HG02678 (cell line): ENCODE measurements at regions not wholly inside any gene's neighbourhood (a gene's known extent, or its start where the extent isn't known, plus 50 kb on each side); places are given as distances from the start of the nearest gene placed in this dataset.
"Not testable (repeated sequence)": the region's sequence is repeated elsewhere in the genome, so short reads cannot be mapped to it uniquely, and the experiment has no call there.

Experiments used
- ATAC-seq: cut with Tn5 transposase; IDR thresholded peaks from one replicate; pipeline ENCODE4 v1.9.1; 2021; ENCODE audit warnings: mild to moderate bottlenecking, moderate library complexity; ENCODE audit not compliant: unreplicated experiment

- not testable (repeated sequence) for ATAC-seq
Measured at GRCh38 chr21:27870755-27871154, 903.9 kb upstream of the ADAMTS5 start.

DNA sequence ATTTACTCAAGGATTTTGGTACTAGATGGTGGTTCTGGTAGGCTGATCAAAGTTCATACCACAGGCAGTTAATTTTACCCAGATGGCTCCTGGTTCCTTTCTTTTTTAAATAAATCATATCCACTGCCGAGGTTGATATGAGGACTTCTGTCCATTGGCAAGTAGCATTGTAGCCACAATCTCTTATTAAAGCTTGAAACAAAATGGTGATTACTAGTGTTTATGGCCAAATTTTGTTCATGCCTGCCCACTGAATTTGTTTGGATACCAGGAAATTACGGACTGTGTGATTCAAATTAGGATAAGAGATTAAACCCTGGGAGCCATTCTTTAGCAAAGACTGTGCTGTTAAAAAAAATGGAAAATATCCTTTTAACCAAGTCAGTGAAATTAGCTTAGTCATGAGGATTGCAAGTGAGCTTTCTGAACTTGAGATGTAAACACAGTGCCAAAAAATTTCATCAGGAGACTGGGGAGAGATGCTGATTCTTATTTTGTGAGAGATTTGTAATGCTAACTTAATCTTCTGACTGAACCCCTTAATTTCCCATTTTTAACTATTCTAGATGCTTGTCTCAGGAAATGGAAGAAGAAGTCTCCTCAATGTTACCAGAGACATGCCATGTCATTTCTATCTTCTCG is 893.5 kb upstream of the ADAMTS5 start:
- ATAC-seq: not testable (repeated sequence)

GRCh38 chr21:27858053-27858825 is 891.4 kb upstream of the ADAMTS5 start:
- ATAC-seq: not testable (repeated sequence)

DNA sequence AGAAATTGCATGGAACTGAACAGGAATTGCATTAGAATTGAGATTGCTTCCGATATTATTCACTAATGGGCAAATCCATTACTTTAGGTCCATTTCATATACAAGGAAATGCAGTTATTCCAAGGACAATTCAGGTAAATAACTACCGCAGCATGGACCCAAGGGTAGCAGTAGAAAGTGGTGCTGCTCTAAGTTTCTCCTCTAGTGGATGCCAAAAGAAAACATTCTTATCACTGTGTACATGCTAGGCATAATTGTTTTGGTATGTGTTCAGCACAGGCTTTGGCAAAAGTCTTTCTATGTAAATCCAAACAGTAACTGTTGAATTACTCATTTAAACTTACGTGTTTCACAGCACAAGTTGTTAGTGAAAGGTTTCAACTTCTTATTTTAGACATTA is 890.1 kb upstream of the ADAMTS5 start:
- not testable (repeated sequence) for ATAC-seq

GRCh38 chr21:27841084-27841672 is 874.3 kb upstream of the ADAMTS5 start:
- ATAC-seq: no peak

GRCh38 chr21:27840262-27840661 is 873.4 kb upstream of the ADAMTS5 start:
- no peak for ATAC-seq

GRCh38 chr21:27839512-27840115 is 872.7 kb upstream of the ADAMTS5 start:
- no peak for ATAC-seq

GRCh38 chr21:27838573-27838972 is 871.7 kb upstream of the ADAMTS5 start:
- ATAC-seq: no peak

DNA sequence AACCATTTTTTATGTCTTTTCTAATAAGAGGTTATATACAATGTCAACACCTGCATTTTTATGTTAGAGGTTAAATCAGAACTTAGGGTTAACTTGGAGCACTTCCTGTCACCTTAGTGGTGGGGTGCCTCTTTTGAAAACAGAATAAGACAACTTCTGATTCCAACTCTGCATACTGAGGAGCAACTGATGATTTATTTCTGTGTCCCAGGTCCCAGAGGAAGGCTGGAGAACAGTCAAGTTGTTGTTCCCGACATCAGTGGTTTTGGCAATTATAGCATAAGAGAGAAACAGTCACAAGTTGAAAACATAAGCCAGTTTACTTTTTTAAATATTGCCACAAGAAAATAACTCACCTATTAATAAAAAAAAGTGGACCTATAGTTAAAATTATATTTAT is 871.0 kb upstream of the ADAMTS5 start:
- ATAC-seq: no peak

DNA sequence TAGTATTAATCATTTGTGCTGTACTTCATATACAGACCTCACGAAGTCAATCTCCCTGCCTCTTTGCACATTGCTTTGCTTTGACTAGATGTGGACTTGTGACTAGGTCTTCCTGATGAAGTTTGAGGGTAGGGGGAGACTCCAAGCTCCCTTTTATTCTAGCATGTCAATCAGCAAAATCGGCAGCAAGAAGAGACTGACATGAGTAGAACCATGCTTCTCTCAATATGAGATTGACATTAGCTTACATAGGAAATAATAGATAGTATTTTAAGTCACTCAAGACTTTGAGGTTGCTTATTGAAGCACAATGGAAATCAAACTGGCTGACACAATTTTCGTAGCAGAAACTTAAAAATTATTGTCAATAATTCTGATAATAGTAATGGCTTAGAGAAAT is 866.4 kb upstream of the ADAMTS5 start:
- no peak for ATAC-seq

GRCh38 chr21:27831816-27832569 is 865.1 kb upstream of the ADAMTS5 start:
- no peak for ATAC-seq

DNA sequence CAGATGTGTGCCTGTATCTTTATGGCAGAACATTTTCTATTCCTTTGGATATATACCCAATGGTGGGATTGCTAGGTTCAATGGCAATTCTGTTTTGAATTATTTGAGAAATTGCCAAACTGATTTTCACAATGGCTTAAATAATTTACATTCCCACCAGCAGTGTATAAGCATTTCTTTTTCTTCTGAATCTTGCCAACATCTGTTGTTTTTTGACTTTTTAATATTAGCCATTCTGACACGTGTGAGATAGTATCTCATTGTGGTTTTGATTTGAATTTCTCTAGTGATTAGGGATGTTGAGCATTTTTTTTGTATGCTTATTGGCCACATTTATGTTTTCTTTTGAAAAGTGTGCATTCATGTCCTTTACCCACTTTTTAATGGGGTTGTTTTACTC is 864.3 kb upstream of the ADAMTS5 start:
- ATAC-seq: no peak

DNA sequence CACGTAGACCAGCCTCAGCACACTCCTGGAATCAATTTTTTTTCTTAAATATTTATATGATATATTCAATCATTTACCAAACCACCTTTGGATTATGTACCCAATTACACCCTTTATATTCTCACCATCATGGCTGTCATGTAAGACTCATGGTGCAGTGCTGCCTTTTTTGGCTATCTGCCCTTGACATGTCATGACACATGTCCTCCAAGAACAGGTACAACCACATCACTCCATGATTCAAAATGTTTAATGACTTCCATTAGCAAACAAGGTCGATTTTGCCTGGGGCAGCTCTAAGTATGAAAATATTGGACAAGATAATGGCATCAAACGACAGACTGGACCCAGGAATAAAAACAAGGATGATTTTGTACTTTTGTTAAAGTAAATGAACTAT is 861.1 kb upstream of the ADAMTS5 start:
- no peak for ATAC-seq

- no peak for ATAC-seq
Measured at GRCh38 chr21:27825035-27825434, 858.1 kb upstream of the ADAMTS5 start.

DNA sequence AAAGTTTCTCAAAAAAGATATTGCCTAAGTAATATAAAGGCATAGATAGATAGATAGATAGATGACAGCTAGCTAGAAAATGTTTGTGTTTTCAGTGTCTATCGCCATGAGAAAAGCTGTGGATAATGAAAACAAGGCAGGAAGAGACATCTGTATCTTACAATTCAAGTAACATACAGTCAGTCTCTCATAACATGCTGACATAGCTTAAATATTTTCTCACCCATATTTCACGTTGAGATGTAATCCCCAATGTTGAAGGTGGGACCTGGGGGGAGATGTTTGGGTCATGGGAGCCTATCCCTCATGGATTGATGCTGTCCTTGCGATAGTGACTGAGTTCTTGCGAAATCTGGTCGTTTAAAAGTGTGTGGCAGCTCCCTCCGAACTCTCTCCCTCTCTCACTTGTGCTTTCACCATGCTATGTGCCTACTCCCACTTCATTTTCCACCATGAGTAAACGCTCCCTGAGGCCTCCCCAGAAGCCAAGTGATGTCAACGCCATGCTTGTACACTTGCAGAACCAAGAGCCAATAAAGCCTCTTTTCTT is 856.8 kb upstream of the ADAMTS5 start:
- ATAC-seq: no peak

GRCh38 chr21:27820342-27820741 is 853.5 kb upstream of the ADAMTS5 start:
- no peak for ATAC-seq

GRCh38 chr21:27819299-27819698 is 852.4 kb upstream of the ADAMTS5 start:
- no peak for ATAC-seq

DNA sequence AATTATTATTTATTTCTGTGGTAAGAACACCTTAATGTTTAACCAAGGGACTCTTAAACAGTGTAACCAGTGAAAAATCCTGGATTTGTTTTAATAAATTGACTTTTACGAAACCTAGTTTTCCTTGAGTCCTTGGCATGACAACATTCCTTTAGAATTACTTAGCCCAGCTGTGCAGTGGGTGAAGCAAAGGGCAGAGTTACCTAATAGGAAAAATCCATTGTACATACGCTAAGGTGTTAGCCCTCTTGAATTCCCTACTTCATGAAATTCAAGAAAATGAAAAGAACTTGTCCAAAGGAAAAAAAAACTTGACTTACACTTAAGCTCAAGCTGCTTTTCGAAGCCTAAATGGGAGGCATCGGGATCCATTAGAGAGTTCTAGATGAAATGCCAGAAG is 852.0 kb upstream of the ADAMTS5 start:
- no peak for ATAC-seq

DNA sequence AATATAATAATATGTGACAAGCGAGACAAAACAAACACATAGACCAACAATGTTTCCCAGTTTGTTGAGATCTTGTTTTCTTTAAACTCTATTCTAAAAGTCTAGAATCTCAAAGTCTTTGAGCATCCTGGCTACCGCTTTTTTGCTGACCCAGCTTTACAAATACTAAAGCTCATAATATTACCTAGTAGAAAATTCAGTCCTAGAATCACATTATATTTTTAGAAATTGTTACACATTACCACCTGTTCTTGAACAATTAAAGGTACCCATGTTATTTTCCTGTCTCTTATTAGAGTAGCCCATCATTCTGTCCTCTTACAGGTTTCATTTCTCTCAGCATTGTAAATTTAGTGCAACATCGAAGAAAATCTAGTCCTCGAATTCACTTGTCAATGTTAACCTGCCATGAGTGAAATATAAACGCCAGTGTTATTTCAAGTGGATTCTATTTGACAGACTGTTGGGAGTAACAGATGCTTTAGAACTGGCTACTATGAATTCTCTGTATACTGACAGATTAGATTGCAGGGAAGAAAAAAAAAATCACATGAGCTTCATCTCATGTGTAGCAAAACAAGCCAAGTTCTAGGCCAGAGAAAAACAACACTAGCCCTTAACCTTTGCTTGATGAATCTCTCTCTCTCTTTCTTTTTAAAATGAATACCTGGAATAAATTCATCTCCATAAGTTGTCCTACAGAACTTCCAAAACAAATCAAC is 851.2 kb upstream of the ADAMTS5 start:
- no peak for ATAC-seq

- ATAC-seq: no peak
Measured at GRCh38 chr21:27817074-27817473, 850.2 kb upstream of the ADAMTS5 start.
